Tibial artery (tissue), 4 donors: ENCODE measurements at regions not wholly inside any gene's neighbourhood (a gene's known extent, or its start where the extent isn't known, plus 50 kb on each side); places are given as distances from the start of the nearest gene placed in this dataset.

ENCODE experiments used
- DNase-seq, 2 donors: peaks; one replicate each; pipeline ENCODE4 v3.0.0-alpha.2; 2019
- H3K27ac ChIP-seq, 2 donors: fragments of 200-600 bp; sonication (generic) in 1 of 2; 1 replicate in 1 of 2; 2 replicates in 1 of 2; pipeline ENCODE4 v1.5.1; 2018 to 2019; ENCODE audit warnings: mild to moderate bottlenecking in 1 of 2
- H3K27me3 ChIP-seq, 2 donors: fragments of 200-600 bp; sonication (generic) in 1 of 2; one replicate each; pipeline versions ENCODE4 v1.5.1 to v1.6.0; 2016 to 2019
- H3K36me3 ChIP-seq, 3 donors: fragments of 200-600 bp; sonication (generic) in 2 of 3; one replicate each; pipeline ENCODE4 v1.5.1; 2016 to 2019; ENCODE audit warnings: mild to moderate bottlenecking in 2 of 3
- H3K4me1 ChIP-seq, 4 donors: fragments of 200-600 bp; sonication (generic) in 2 of 4; 1 replicate in 3 of 4; 2 replicates in 1 of 4; pipeline ENCODE4 v1.5.1; 2016 to 2019
- H3K4me3 ChIP-seq, 2 donors: fragments of 200-600 bp; sonication (generic) in 1 of 2; 1 replicate in 1 of 2; 2 replicates in 1 of 2; pipeline ENCODE4 v1.5.1; 2018 to 2019; ENCODE audit warnings: mild to moderate bottlenecking in 2 of 2
- H3K9me3 ChIP-seq, 3 donors: fragments of 200-600 bp; sonication (generic) in 1 of 3; one replicate each; pipeline ENCODE4 v1.5.1; 2016 to 2019
- CTCF ChIP-seq, 2 experiments: fragments of 200-600 bp in 1 of 2; fragments of 450-650 bp in 1 of 2; IDR thresholded peaks; one replicate each; pipeline ENCODE4 v1.5.1; 2017 to 2019; ENCODE audit warnings: antibody characterized with exemption in 2 of 2, mild to moderate bottlenecking in 1 of 2, moderate library complexity in 1 of 2
- intact Hi-C: fragments of 100-400 bp; cut with DNase I; formaldehyde crosslinking; loops from one replicate; pipeline ENCODE4 v1.15.0; 2023; ENCODE audit warnings: low total_unique reads

DNA sequence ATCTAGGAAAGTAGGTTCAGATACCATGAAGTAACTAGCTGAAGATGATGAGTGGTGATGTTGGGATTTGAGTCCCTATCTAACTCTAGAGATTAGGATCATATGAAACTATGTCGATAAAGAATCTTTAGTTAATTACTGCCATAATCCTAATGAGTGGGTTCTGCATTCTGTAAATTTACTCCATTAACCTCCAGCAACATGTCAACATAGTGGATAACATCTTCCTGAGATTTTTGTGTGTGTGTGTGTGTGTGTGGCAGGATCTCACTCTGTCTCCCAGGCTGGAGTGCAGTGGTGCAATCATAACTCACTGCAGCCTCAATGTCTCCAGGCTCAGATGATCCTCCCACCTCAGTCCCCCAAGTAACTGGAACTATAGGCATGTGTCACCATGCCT lies 272.9 kb upstream of the DPH6 start:
- DNase-seq = no peak
- intact Hi-C loops = no loop called here
- H3K4me1 ChIP-seq = no peaks in the 10 kb centered on the region
- H3K27ac ChIP-seq = no peak overlapping the region
- H3K36me3 ChIP-seq = no peaks in the 10 kb centered on the region
- no peak overlapping the region for H3K4me3 ChIP-seq
- H3K27me3 ChIP-seq = no peaks in the 10 kb centered on the region
- TF ChIP-seq CTCF (IDR thresholded peaks at IDR 0.05) = no peak
- H3K9me3 ChIP-seq = no peaks in the 10 kb centered on the region

- H3K9me3 ChIP-seq = no peaks in the 10 kb centered on the region
Observed at GRCh38 chr15:35822153-35822552, 276.2 kb upstream of the DPH6 start.

DNA sequence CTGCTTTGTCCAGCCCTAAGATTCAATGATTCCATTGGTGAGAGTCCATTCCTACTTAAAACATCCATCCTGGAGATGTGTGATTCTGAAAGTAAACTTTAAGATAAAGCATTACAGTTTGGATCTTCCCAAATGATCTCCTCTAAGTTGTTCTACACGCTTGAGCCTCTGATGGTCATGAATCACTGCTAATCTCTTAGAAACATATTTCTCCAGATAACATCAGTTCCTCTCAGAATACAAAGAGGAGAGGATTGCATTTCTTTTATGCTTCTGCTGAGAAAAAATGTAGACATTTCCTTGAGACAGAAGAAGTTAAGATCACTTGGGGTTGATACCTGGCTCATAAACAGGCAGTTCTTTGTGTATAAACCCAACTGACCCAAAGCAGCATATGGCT lies 281.2 kb upstream of the DPH6 start:
- intact Hi-C loops = no loop called here
- Histone ChIP-seq H3K27ac (no peak overlapping the region), H3K4me3 (no peak overlapping the region), H3K4me1 (no peaks in the 10 kb centered on the region), H3K9me3 (no peaks in the 10 kb centered on the region), H3K27me3 (no peaks in the 10 kb centered on the region), H3K36me3 (no peaks in the 10 kb centered on the region)
- TF ChIP-seq CTCF (IDR thresholded peaks at IDR 0.05) = no peak
- no peak for DNase-seq

More at GRCh38 chr15:35822153-35822552, 276.2 kb upstream of the DPH6 start:
- Histone ChIP-seq H3K27me3 (no peaks in the 10 kb centered on the region), H3K4me1 (no peaks in the 10 kb centered on the region), H3K4me3 (no peak overlapping the region), H3K36me3 (no peaks in the 10 kb centered on the region), H3K27ac (no peak overlapping the region)
- intact Hi-C loops = no loop called here
- TF ChIP-seq CTCF (IDR thresholded peaks at IDR 0.05) = no peak
- DNase-seq = no peak

DNA sequence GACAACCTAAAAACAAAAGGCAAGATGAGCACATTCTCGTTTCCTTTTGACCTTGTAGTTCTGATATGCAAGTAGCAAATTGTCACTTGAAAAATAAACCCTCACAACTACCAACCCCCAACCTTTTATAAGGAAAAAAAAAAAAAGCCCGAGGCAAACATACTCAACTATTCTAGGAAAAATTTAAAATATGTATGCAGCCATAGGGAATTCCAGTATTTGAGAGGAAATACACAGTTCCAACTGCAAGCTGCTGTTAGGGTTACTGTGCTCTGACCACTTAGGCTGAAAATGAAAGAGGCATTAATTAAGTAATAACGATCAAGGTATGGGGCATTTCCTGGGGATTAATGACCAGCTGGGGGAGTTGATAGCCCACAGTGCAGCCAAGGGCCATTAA lies 281.9 kb upstream of the DPH6 start:
- H3K4me1 ChIP-seq = no peaks in the 10 kb centered on the region
- no peak for DNase-seq
- no peaks in the 10 kb centered on the region for H3K36me3 ChIP-seq
- no peak overlapping the region for H3K4me3 ChIP-seq
- intact Hi-C loops = no loop called here
- no peak overlapping the region for H3K27ac ChIP-seq
- TF ChIP-seq CTCF (IDR thresholded peaks at IDR 0.05) = no peak
- H3K27me3 ChIP-seq = no peaks in the 10 kb centered on the region
- no peaks in the 10 kb centered on the region for H3K9me3 ChIP-seq

- peaks cover 0 to 12% (median 0%) of the 10 kb centered on the region in 4 donors for H3K4me1 ChIP-seq
- H3K36me3 ChIP-seq = no peaks in the 10 kb centered on the region
- DNase-seq = no peak
- intact Hi-C loops = no loop called here
- H3K27me3 ChIP-seq = no peaks in the 10 kb centered on the region
- no peak overlapping the region for H3K4me3 ChIP-seq
- TF ChIP-seq CTCF (IDR thresholded peaks at IDR 0.05) = no peak
- no peak overlapping the region for H3K27ac ChIP-seq
- H3K9me3 ChIP-seq = no peaks in the 10 kb centered on the region
Observed at GRCh38 chr15:35833581-35833980, 287.6 kb upstream of the DPH6 start.

GRCh38 chr15:35834216-35834830 lies 288.4 kb upstream of the DPH6 start:
- Histone ChIP-seq H3K4me3 (no peak overlapping the region), H3K27me3 (no peaks in the 10 kb centered on the region), H3K9me3 (no peaks in the 10 kb centered on the region), H3K36me3 (no peaks in the 10 kb centered on the region), H3K4me1 (peaks cover 0 to 12% (median 0%) of the 10 kb centered on the region in 4 donors), H3K27ac (no peak overlapping the region)
- no peak for DNase-seq
- intact Hi-C loops = no loop called here
- no peak for TF ChIP-seq CTCF (IDR thresholded peaks at IDR 0.05)
